ENCODE measurements at regions not wholly inside any gene's neighbourhood (a gene's known extent, or its start where the extent isn't known, plus 50 kb on each side); places are given as distances from the start of the nearest gene placed in this dataset.

DNA sequence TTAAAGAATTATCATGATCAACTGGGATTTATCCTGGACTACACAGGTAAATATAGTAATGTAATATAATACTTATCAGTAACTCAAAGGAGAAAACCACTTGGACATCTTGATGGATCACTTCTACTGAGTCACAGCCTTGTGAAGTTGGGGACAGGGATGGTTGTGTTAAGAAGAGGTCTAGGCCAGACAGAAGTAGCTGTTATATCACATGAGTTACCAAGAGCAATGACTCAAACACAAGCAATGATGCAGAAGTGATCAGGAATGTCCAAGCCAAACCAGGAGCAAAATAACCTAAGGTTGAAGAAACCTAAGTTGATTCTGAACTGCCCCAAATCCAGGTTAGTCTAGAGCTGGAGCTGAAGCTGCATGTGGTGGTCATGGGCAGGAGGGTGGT, 424.5 kb upstream of the DAB1 start:
- no peak for TF ChIP-seq POLR2AphosphoS5 (IDR thresholded peaks at IDR 0.05; ENCODE audit: low read depth, low read length)
- no peak for TF ChIP-seq TAF1 (IDR thresholded peaks at IDR 0.05; ENCODE audit: borderline replicate concordance, insufficient read depth, low read length)
- no peak for TF ChIP-seq REST (IDR thresholded peaks at IDR 0.05; ENCODE audit: insufficient read depth in 1 of 2, low read depth in 2 of 2, low read length in 2 of 2)
- no peak for TF ChIP-seq FOXP2 (optimal IDR thresholded peaks at IDR 0.05; ENCODE audit: borderline replicate concordance, extremely low read depth, extremely low read length, insufficient read depth)
